Activated CD4-positive, alpha-beta T cell treated with anti-CD3 and anti-CD28 coated beads for 36 hours (primary cell): ENCODE measurements at regions not wholly inside any gene's neighbourhood (a gene's known extent, or its start where the extent isn't known, plus 50 kb on each side); places are given as distances from the start of the nearest gene placed in this dataset.
A peak's percentile ranks its signal among the peaks of the same experiment; 100 is the strongest.

Experiments used
- ATAC-seq: fragments of 200-7000 bp; cut with Tn5 transposase; one replicate; pipeline ENCODE4 v1.10.0; 2021; ENCODE audit warnings: mild to moderate bottlenecking, moderate library complexity
- CTCF ChIA-PET: fragments of 350-600 bp; sonication (Branson Sonifier 250); formaldehyde crosslinking; loops from one replicate; lab custom pipeline; 2021; ENCODE audit warnings: antibody characterized with exemption; lab: Charles Lee
- POLR2A ChIA-PET: fragments of 350-600 bp; sonication (Branson Sonifier 250); formaldehyde crosslinking; loops from one replicate; lab custom pipeline; 2021; ENCODE audit warnings: antibody characterized with exemption, inconsistent platforms; lab: Charles Lee
- DNase-seq: peaks from one replicate; pipeline ENCODE4 v3.0.0-alpha.2; 2020
- H3K27ac Mint-ChIP-seq: one replicate; pipeline ENCODE4 v1.8.0; 2021; ENCODE audit warnings: mixed read lengths
- H3K27me3 Mint-ChIP-seq: one replicate; pipeline ENCODE4 v1.8.0; 2021; ENCODE audit warnings: mixed read lengths
- H3K36me3 Mint-ChIP-seq: one replicate; pipeline ENCODE4 v1.8.0; 2021; ENCODE audit warnings: low read depth, mixed read lengths
- H3K4me1 Mint-ChIP-seq: one replicate; pipeline ENCODE4 v1.8.0; 2021; ENCODE audit warnings: mixed read lengths
- H3K4me3 Mint-ChIP-seq: one replicate; pipeline ENCODE4 v1.8.0; 2021; ENCODE audit warnings: mild to moderate bottlenecking, moderate library complexity, mixed read lengths
- H3K9me3 Mint-ChIP-seq: one replicate; pipeline ENCODE4 v1.8.0; 2021; ENCODE audit warnings: low read depth, mixed read lengths
- intact Hi-C, 2 experiments: fragments of 100-400 bp; cut with DNase I in 1 of 2; cut with micrococcal nuclease in 1 of 2; formaldehyde crosslinking; loops; one replicate each; pipeline versions ENCODE4 v1.14.2 to v1.15.1; 2022 to 2024; cut with DNase I, micrococcal nuclease

DNA sequence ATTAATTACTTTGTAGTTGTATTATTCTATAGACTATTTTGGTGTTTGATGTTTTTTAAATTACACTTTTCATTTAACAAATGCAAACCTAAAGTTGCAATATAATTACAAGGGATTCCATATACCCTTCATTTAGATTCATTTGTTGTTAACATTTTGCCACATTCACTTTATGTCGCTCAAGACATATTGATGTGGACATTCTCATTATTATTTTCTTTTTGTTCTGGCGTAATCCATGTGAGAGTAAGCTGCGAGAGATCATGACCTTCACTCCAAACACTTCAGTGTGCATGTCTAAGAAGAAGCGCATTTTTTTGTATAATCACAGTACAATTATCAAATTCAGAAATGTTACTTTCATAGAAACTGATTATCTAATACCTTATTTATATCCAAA, 280.6 kb downstream of the CALCRL start:
- ATAC-seq, result no peak
- no peaks in the 10 kb centered on the region for H3K9me3 Mint-ChIP-seq

DNA sequence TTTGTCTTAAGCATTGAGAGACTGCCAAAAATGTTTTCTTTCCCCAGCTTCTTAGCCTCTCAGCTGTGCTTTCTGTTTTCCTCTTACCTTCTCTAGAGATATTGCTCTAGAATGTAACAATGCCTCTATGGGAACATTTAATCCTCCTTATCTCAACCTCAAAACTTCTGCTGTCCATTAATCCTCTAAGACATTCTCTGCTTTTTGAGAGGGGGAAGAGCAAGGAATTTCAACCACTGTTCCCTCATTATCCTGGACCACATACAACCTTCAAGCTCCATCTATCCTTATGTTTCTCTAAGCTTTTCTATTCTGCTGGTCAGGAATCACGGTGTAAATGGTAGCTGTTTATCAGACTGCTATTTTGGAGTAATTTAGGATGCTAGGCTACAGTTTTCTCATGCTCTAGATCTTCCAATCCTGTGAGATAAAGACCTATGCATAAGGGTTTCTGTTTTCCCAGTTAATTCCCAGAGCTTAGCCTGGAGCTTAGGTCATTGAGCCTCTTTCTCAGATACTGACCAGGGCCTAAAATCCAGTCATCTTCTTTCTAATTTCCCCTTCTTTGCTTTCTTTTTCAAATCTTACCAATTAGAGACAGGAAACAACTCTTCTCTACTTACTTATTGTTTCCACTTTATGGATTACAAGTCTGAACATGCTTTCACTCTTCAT, 282.0 kb downstream of the CALCRL start:
- Mint-ChIP-seq H3K36me3 (no peaks in the 10 kb centered on the region), H3K4me3 (no peak overlapping the region), H3K27me3 (no peaks in the 10 kb centered on the region), H3K9me3 (no peaks in the 10 kb centered on the region), H3K27ac (no peak overlapping the region), H3K4me1 (no peaks in the 10 kb centered on the region)
- intact Hi-C loops, result no loop called here
- no peak for DNase-seq
- ChIA-PET CTCF (interaction anchor here (1.7 kb wide), 1 partner anchor 14 kb away, joined by 4 read pairs; no protein-coding TSS in a partner anchor), POLR2A (no interaction called here)
- no peak for ATAC-seq

More for the DNA sequence above, 280.6 kb downstream of the CALCRL start:
- Mint-ChIP-seq H3K4me1 (no peaks in the 10 kb centered on the region), H3K27me3 (no peaks in the 10 kb centered on the region), H3K4me3 (no peak overlapping the region), H3K36me3 (no peaks in the 10 kb centered on the region), H3K27ac (no peak overlapping the region)
- POLR2A ChIA-PET, result no interaction called here
- DNase-seq, result no peak
- CTCF ChIA-PET, result no interaction called here
- intact Hi-C loops, result no loop called here

DNA sequence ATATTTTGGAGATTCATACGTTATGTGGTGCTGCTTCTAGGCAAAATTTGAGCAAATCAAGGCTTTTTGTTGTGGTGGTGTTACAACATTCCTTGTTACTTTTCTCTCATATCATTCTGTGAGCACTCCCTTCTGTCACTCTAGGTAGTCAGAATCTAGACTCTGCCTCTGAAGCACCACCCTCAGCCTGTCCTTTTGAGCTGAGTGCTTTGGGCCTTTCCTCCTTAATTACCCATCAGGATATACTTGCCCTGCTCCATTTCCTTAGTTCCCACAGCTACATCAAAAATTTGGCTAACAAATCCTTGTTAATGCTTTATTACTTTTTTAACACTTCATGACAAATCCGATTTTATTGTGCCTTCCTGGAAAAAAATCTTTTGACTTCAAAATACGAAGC, 289.6 kb downstream of the CALCRL start:
- no peak overlapping the region for H3K27ac Mint-ChIP-seq
- H3K27me3 Mint-ChIP-seq, result no peaks in the 10 kb centered on the region
- DNase-seq (no peak), ATAC-seq (no peak)
- H3K4me3 Mint-ChIP-seq, result no peak overlapping the region
- intact Hi-C loops, result no loop called here
- peaks cover 15% of the 10 kb centered on the region for H3K9me3 Mint-ChIP-seq
- POLR2A ChIA-PET, result no interaction called here
- CTCF ChIA-PET, result no interaction called here
- no peaks in the 10 kb centered on the region for H3K4me1 Mint-ChIP-seq
- H3K36me3 Mint-ChIP-seq, result no peaks in the 10 kb centered on the region

DNA sequence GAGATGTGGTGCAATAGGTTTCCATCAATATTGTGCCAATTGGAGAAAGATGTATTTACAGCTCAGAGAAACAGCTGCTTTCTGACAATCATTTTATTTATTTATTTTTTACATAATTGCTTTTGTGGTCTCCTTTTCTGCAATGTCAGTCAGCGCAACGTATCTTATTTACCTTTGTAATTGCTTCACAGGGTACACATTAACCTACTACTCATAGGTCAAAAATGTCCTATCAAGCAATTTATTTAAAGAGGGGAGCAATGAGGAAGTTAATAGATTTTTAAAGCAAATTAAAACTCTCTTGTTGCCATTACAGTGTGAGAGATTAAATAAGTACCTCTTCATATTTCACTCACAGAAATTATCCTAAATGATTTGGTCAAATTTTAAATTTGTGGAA, 291.0 kb downstream of the CALCRL start:
- ChIA-PET POLR2A (no interaction called here), CTCF (no interaction called here)
- Mint-ChIP-seq H3K27ac (no peak overlapping the region), H3K36me3 (no peaks in the 10 kb centered on the region), H3K27me3 (no peaks in the 10 kb centered on the region), H3K4me1 (no peaks in the 10 kb centered on the region), H3K4me3 (no peak overlapping the region), H3K9me3 (peaks cover 15% of the 10 kb centered on the region)
- intact Hi-C loops, result no loop called here
- ATAC-seq (no peak), DNase-seq (no peak)

DNA sequence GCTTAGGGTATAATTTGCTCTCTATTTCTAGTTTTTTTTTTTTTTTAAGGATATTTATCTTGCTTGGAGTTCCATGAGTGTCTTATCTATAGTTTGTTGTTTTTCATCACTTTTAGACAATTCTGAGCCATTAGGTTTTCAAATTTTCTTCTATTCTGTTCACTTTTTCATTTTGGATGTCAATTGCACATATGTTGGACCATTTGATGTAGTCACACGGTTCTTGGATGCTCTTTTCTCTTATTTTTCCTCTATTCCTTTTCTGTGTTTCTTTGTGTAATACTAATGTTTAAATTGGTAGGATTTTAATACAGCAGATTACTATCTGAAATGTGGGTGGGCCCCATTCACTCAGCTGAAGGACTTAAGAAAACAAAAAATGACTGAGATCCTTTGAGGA, 292.6 kb downstream of the CALCRL start:
- intact Hi-C loops, result no loop called here
- Mint-ChIP-seq H3K36me3 (no peaks in the 10 kb centered on the region), H3K9me3 (peaks cover 15% of the 10 kb centered on the region), H3K4me3 (no peak overlapping the region), H3K27ac (no peak overlapping the region), H3K27me3 (no peaks in the 10 kb centered on the region), H3K4me1 (no peaks in the 10 kb centered on the region)
- DNase-seq, result no peak
- POLR2A ChIA-PET, result no interaction called here
- CTCF ChIA-PET, result interaction anchor here (0.8 kb wide), 1 partner anchor 179 kb away, joined by 3 read pairs; no protein-coding TSS in a partner anchor
- ATAC-seq, result no peak

DNA sequence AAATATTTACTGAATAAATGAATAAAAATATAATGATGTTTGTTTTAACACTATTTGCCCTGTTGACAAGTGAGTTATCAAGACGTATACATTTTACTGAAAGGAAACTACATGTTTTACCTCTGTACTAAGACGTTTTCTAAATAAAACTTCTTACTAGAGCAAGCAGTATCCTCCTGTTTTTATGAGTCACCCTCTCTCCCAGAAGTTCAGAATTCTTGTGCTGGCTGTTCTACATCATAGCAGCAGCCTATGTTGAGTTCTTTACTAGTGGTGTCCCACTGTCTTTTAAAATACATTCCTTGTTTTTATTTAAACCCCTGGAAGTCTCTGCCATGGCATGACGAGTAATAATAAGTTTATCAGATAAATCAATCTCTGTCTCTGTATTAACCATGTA, 297.4 kb downstream of the CALCRL start:
- no peak for ATAC-seq
- Mint-ChIP-seq H3K27me3 (no peaks in the 10 kb centered on the region), H3K27ac (no peak overlapping the region), H3K4me1 (no peaks in the 10 kb centered on the region), H3K9me3 (peaks cover 4% of the 10 kb centered on the region), H3K36me3 (no peaks in the 10 kb centered on the region), H3K4me3 (no peak overlapping the region)
- intact Hi-C loops, result no loop called here
- DNase-seq, result no peak
- ChIA-PET POLR2A (no interaction called here), CTCF (no interaction called here)

DNA sequence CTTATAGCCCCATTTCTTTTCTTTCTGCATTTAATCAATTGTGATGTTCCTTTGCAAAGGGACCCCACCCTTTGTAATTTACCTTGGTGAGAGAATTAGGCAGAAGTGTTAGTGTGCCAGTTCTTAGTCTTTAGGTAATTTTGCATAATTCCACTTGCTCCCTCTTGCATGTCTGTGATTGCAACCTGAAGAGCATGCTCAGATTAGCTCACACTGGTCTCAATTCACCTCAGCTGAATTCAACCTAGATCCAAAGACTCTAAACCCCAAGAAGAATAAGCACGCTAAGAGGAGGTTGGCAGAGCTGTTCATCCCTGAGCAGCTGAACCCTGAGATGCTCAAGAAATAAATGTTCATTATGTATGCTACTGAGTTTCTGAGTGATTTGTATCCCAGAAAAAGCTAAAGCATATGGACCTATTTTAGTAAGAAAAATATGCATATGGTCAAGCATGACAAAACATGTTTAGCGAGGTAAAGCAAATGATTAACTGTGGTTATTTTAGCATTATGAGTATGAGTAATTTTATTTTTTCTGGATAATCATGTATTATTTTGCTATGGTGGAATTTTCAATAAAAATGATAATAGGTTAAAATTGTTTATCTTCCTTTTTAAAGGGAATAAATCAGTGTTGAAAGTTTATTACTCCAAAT, 299.2 kb upstream of the ZSWIM2 start:
- intact Hi-C loops, result no loop called here
- DNase-seq (no peak), ATAC-seq (no peak)
- H3K4me1 Mint-ChIP-seq, result no peaks in the 10 kb centered on the region
- POLR2A ChIA-PET, result no interaction called here
- H3K27me3 Mint-ChIP-seq, result no peaks in the 10 kb centered on the region
- peaks cover 2% of the 10 kb centered on the region for H3K9me3 Mint-ChIP-seq
- CTCF ChIA-PET, result no interaction called here
- H3K27ac Mint-ChIP-seq, result no peak overlapping the region
- no peak overlapping the region for H3K4me3 Mint-ChIP-seq
- no peaks in the 10 kb centered on the region for H3K36me3 Mint-ChIP-seq

DNA sequence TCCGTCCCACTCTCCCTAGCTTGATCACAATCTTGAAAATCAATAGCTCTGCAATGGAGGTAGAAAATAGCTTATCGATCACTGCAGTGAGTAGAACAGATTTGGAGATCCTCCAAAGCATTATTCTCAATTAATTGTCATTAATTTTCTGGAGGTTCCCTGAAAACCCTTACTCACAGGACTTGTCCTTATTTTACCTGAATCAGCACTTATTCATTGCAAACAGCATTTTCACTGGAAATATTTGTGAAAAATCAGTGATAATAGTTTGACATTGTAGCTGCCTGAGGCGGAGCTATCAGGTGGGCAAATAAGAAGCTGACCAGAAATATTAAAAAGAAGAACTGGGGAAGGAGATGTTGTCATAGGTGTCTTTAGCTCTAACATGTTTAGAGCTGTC, 294.6 kb upstream of the ZSWIM2 start:
- Mint-ChIP-seq H3K4me1 (no peaks in the 10 kb centered on the region), H3K9me3 (peaks cover 2% of the 10 kb centered on the region), H3K36me3 (no peaks in the 10 kb centered on the region), H3K27ac (no peak overlapping the region), H3K27me3 (no peaks in the 10 kb centered on the region), H3K4me3 (no peak overlapping the region)
- intact Hi-C loops, result no loop called here
- ChIA-PET POLR2A (no interaction called here), CTCF (interaction anchor here (0.6 kb wide), 1 partner anchor 1782 kb away, joined by 3 read pairs; no protein-coding TSS in a partner anchor)
- no peak for DNase-seq
- no peak for ATAC-seq

DNA sequence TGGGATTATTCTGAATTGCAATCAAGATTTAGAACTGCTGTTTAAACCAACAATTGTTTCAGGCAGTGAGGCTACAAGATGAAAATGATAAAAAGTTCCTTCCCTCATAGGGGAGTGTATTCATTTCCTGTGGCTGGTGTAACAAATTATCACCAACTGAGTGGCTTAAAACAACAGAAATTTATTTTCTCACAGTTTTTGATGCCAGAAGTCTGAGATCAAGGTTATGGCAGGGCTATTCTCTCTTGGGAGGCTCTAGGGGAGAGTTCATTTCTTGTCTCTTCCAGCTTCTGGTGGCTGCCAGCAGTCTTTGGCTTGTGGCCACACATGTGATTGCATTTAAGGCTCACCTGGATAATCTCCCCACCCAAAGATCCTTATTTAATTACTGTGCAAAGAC, 290.5 kb upstream of the ZSWIM2 start:
- Mint-ChIP-seq H3K9me3 (peaks cover 2% of the 10 kb centered on the region), H3K4me1 (no peaks in the 10 kb centered on the region), H3K36me3 (no peaks in the 10 kb centered on the region), H3K27me3 (no peaks in the 10 kb centered on the region), H3K27ac (no peak overlapping the region), H3K4me3 (no peak overlapping the region)
- intact Hi-C loops, result no loop called here
- DNase-seq (no peak), ATAC-seq (no peak)
- ChIA-PET POLR2A (no interaction called here), CTCF (no interaction called here)

DNA sequence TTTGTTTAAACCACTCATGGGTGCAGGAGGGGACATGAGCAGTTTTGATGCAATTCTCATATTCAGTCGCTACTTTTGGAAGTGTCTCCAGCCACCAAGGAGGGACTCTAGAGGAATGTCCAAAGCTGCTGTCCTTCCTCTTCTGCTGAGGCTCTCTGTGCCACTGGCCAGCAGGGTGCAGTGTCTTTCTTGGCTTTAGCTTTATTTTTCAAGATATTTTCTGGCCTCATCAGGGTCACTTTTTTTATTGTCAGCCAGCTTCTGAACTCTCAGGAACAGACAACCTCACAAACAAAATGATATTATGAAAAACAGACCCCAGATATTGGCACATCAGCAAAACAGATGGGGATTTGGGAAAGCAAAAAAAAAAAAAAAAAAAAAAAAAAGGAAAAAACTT, 289.3 kb upstream of the ZSWIM2 start:
- no peaks in the 10 kb centered on the region for H3K36me3 Mint-ChIP-seq
- no peaks in the 10 kb centered on the region for H3K4me1 Mint-ChIP-seq
- H3K27me3 Mint-ChIP-seq, result no peaks in the 10 kb centered on the region
- DNase-seq (peak; percentile 5), ATAC-seq (no peak)
- ChIA-PET POLR2A (no interaction called here), CTCF (interaction anchor here (0.6 kb wide), 1 partner anchor 1688 kb away, joined by 3 read pairs; no protein-coding TSS in a partner anchor)
- H3K9me3 Mint-ChIP-seq, result no peaks in the 10 kb centered on the region
- no peak overlapping the region for H3K4me3 Mint-ChIP-seq
- intact Hi-C loops, result no loop called here
- no peak overlapping the region for H3K27ac Mint-ChIP-seq

DNA sequence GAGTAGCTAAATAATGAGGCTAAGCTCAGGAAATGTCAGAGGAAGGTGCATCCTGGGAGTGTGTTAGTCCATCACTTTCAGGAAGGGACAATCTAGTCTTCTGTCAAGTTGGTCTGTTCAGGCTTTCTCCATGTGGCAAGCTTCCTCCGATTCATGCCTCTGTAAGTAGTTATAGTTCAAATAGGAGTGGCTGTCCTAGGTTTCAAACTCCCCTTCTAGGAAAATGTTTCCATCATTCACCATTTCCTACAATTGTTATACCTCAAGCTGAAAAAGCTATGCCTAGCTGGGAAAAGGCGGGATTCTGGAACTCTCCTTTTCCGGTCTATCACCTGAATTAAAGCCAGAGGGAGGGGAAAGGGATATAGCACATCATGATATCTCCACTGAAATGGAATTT, 287.7 kb upstream of the ZSWIM2 start:
- H3K27me3 Mint-ChIP-seq, result no peaks in the 10 kb centered on the region
- H3K9me3 Mint-ChIP-seq, result no peaks in the 10 kb centered on the region
- ATAC-seq, result no peak
- intact Hi-C loops, result no loop called here
- no peak overlapping the region for H3K4me3 Mint-ChIP-seq
- ChIA-PET CTCF (no interaction called here), POLR2A (no interaction called here)
- H3K27ac Mint-ChIP-seq, result no peak overlapping the region
- no peaks in the 10 kb centered on the region for H3K36me3 Mint-ChIP-seq
- no peak for DNase-seq
- no peaks in the 10 kb centered on the region for H3K4me1 Mint-ChIP-seq

DNA sequence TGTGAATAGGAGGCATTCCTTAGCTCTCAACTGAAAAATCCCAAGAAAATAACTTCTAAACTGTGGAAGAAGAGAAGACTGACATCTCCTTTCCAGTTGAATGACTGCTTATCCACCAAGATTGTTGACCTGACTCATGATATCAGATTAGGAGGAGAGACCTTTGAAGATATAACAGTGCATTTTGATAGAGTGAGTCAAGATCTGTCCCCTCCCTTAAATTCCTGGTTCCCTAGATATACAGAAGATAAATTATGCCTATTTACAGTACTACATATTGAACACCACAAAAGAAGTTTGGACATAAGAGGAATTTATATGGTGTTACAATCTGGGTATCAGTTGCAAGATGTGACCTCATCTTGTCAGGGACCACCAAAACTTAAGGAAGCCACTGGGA, 285.3 kb upstream of the ZSWIM2 start:
- Mint-ChIP-seq H3K27me3 (no peaks in the 10 kb centered on the region), H3K27ac (no peak overlapping the region), H3K4me3 (no peak overlapping the region), H3K36me3 (no peaks in the 10 kb centered on the region), H3K4me1 (no peaks in the 10 kb centered on the region), H3K9me3 (no peaks in the 10 kb centered on the region)
- POLR2A ChIA-PET, result no interaction called here
- DNase-seq, result no peak
- no peak for ATAC-seq
- intact Hi-C loops, result no loop called here
- CTCF ChIA-PET, result no interaction called here
